CD4-positive, alpha-beta T cell treated with Interleukin-15 for 1 hour (primary cell): ENCODE measurements at regions not wholly inside any gene's neighbourhood (a gene's known extent, or its start where the extent isn't known, plus 50 kb on each side); places are given as distances from the start of the nearest gene placed in this dataset.
"Not testable (repeated sequence)": the region's sequence is repeated elsewhere in the genome, so short reads cannot be mapped to it uniquely, and the experiment has no call there.

Experiments used
- DNase-seq: peaks from one replicate; pipeline ENCODE4 v3.0.0-alpha.2; 2020

GRCh38 chr21:31609081-31609480 lies 50.4 kb upstream of the SOD1 start:
- DNase-seq, result no peak

- no peak for DNase-seq
Observed at GRCh38 chr21:31607791-31608190, 51.7 kb upstream of the SOD1 start.

GRCh38 chr21:31606081-31606874 lies 53.2 kb upstream of the SOD1 start:
- no peak for DNase-seq

- peak; percentile 62 for DNase-seq
Observed at GRCh38 chr21:31604591-31605190, 54.8 kb upstream of the SOD1 start.

- no peak for DNase-seq
Observed at GRCh38 chr21:31599563-31599962, 59.9 kb upstream of the SOD1 start.

- no peak for DNase-seq
Observed at GRCh38 chr21:31599013-31599412, 60.5 kb upstream of the SOD1 start.

GRCh38 chr21:31597683-31598082 lies 61.8 kb upstream of the SOD1 start:
- DNase-seq, result no peak

GRCh38 chr21:31596055-31596454 lies 63.4 kb upstream of the SOD1 start:
- DNase-seq, result no peak

- no peak for DNase-seq
Observed at GRCh38 chr21:31594726-31595125, 64.8 kb upstream of the SOD1 start.

GRCh38 chr21:31594279-31594678 lies 65.2 kb upstream of the SOD1 start:
- no peak for DNase-seq

- no peak for DNase-seq
Observed at GRCh38 chr21:31592963-31593560, 66.4 kb upstream of the SOD1 start.

GRCh38 chr21:31592516-31592915 lies 67.0 kb upstream of the SOD1 start:
- DNase-seq, result no peak

- DNase-seq, result no peak
Observed at GRCh38 chr21:31589820-31590219, 69.7 kb upstream of the SOD1 start.

- DNase-seq, result no peak
Observed at GRCh38 chr21:31586118-31586517, 73.4 kb upstream of the SOD1 start.

GRCh38 chr21:31583937-31584336 lies 75.6 kb upstream of the SOD1 start:
- not testable (repeated sequence) for DNase-seq

GRCh38 chr21:31583498-31583897 lies 76.0 kb upstream of the SOD1 start:
- DNase-seq, result no peak

- DNase-seq, result peak; percentile 66
Observed at GRCh38 chr21:31580866-31581276, 78.6 kb upstream of the SOD1 start.

- no peak for DNase-seq
Observed at GRCh38 chr21:31577271-31577670, 82.2 kb upstream of the SOD1 start.

- no peak for DNase-seq
Observed at GRCh38 chr21:31576428-31576827, 83.1 kb upstream of the SOD1 start.

- no peak for DNase-seq
Observed at GRCh38 chr21:31573217-31573616, 86.3 kb upstream of the SOD1 start.

GRCh38 chr21:31571879-31572278 lies 87.6 kb upstream of the SOD1 start:
- no peak for DNase-seq

GRCh38 chr21:31570824-31571566 lies 88.5 kb upstream of the SOD1 start:
- DNase-seq, result no peak

GRCh38 chr21:31566611-31567010 lies 92.9 kb upstream of the SOD1 start:
- DNase-seq, result no peak

- no peak for DNase-seq
Observed at GRCh38 chr21:31566064-31566463, 93.4 kb upstream of the SOD1 start.
